DOHH2 (cell line): ENCODE measurements at regions not wholly inside any gene's neighbourhood (a gene's known extent, or its start where the extent isn't known, plus 50 kb on each side); places are given as distances from the start of the nearest gene placed in this dataset.

Experiments
- H3F3A ChIP-seq: fragments of 200-600 bp; sonication (generic), shearing (Covaris generic); 2 replicates; pipeline ENCODE4 v1.6.0; 2016; ENCODE audit warnings: antibody characterized with exemption, mild to moderate bottlenecking; ENCODE audit not compliant: control insufficient read depth, insufficient read depth
- H3K27ac ChIP-seq: fragments of 200-600 bp; sonication (generic); 2 replicates; pipeline ENCODE4 v1.5.1; 2014; ENCODE audit warnings: low read depth, mild to moderate bottlenecking, low read length, moderate library complexity
- H3K27me3 ChIP-seq: fragments of 200-600 bp; sonication (generic); 2 replicates; pipeline ENCODE4 v1.6.1; 2014; ENCODE audit warnings: mild to moderate bottlenecking, low read length, mixed read lengths; ENCODE audit not compliant: control insufficient read depth
- H3K36me3 ChIP-seq: fragments of 200-600 bp; sonication (generic); 2 replicates; pipeline ENCODE4 v1.6.1; 2014; ENCODE audit warnings: mild to moderate bottlenecking, low read length, moderate library complexity, mixed read lengths; ENCODE audit not compliant: control insufficient read depth
- H3K4me1 ChIP-seq: fragments of 200-600 bp; sonication (generic); 2 replicates; pipeline ENCODE4 v1.6.1; 2014; ENCODE audit warnings: mild to moderate bottlenecking, low read length, mixed read lengths; ENCODE audit not compliant: control insufficient read depth
- H3K4me2 ChIP-seq: fragments of 200-600 bp; sonication (generic); 2 replicates; pipeline ENCODE4 v1.6.0; 2014; ENCODE audit warnings: mild to moderate bottlenecking, low read length, moderate library complexity
- H3K4me3 ChIP-seq: fragments of 200-600 bp; sonication (generic); 2 replicates; pipeline ENCODE4 v1.5.1; 2014; ENCODE audit warnings: mild to moderate bottlenecking, low read length, mixed read lengths
- H3K79me2 ChIP-seq: fragments of 200-600 bp; sonication (generic); 2 replicates; pipeline ENCODE4 v1.6.1; 2014; ENCODE audit warnings: mild to moderate bottlenecking, low read length, mixed read lengths; ENCODE audit not compliant: control insufficient read depth
- H3K9me2 ChIP-seq: fragments of 200-600 bp; sonication (generic); replicated peaks from 2 replicates; pipeline ENCODE4 v1.6.1; 2014; ENCODE audit warnings: mild to moderate bottlenecking, low read length, mixed read lengths; ENCODE audit not compliant: control insufficient read depth
- H3K9me3 ChIP-seq: fragments of 200-600 bp; sonication (generic); 2 replicates; pipeline ENCODE4 v1.6.1; 2014; ENCODE audit warnings: antibody characterized with exemption, low read length, mixed read lengths; ENCODE audit not compliant: control insufficient read depth, insufficient read depth
- H4K20me1 ChIP-seq: fragments of 200-600 bp; sonication (generic); 2 replicates; pipeline ENCODE4 v1.6.0; 2014; ENCODE audit warnings: low read depth, mild to moderate bottlenecking, antibody characterized with exemption, low read length, moderate library complexity; ENCODE audit not compliant: control insufficient read depth, insufficient read depth
- CTCF ChIP-seq: fragments of 200-600 bp; sonication (generic); IDR thresholded peaks from one replicate; pipeline ENCODE4 v1.5.1; 2014; ENCODE audit warnings: antibody characterized with exemption, mild to moderate bottlenecking, low read depth, low read length; ENCODE audit not compliant: poor library complexity, severe bottlenecking
- EZH2phosphoT487 ChIP-seq: fragments of 200-600 bp; sonication (generic); IDR thresholded peaks from 2 replicates; pipeline ENCODE4 v1.6.1; 2017; ENCODE audit warnings: borderline replicate concordance, mild to moderate bottlenecking, antibody characterized with exemption, low read length, moderate library complexity, mixed read lengths

DNA sequence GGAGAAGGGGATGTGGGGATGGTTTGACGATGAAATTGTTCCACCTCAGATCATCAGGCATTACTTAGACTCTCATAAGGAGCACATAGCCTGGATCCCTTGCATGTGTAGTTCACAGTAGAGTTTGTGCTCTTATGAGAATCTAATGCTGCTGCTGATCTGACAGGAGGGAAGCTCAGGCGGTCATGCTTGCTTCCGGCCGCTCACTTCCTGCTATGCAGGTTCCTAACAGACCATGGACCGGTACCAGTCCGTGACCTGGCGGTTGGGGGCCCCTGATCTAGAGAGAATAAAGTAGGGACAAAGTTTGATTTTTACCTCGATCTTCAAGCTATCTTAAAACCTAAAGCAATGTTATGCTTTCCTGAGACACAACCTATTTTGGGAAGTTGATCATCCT is 373.8 kb upstream of the ARGLU1 start:
- peak overlapping the region; percentile 44 for H3K4me3 ChIP-seq
- H3K36me3 ChIP-seq = no peaks in the 10 kb centered on the region
- H3K4me2 ChIP-seq = peak overlapping the region; percentile 51
- no peaks in the 10 kb centered on the region for H4K20me1 ChIP-seq
- no peaks in the 10 kb centered on the region for H3K27me3 ChIP-seq
- H3K4me1 ChIP-seq = peaks cover 32% of the 10 kb centered on the region
- H3K79me2 ChIP-seq = no peaks in the 10 kb centered on the region
- no peaks in the 10 kb centered on the region for H3F3A ChIP-seq
- H3K9me3 ChIP-seq = no peaks in the 10 kb centered on the region
- no peak for TF ChIP-seq CTCF
- no peak for TF ChIP-seq EZH2phosphoT487
- H3K27ac ChIP-seq = peak overlapping the region; percentile 64
- no peaks in the 10 kb centered on the region for H3K9me2 ChIP-seq

DNA sequence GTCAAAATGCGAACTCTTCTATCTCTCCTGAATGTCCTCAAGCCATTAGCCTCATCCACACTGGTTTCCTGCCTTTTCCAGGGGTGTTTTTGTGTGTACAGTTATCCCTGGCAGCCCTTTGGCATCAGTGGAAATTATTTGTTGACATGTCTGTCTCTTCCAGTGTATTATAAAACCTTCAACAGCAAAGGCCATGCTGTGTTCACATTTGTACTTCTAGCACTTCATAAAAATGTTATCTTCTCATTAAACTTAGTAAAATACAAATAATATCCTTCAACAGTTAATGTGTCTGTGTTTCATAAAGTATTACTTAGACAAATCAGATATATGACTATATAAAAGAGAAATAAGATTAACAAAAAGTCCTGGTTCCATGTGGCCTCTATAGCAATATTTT is 359.5 kb upstream of the ARGLU1 start:
- H3K4me2 ChIP-seq = no peak overlapping the region
- H3K4me1 ChIP-seq = peaks cover 12% of the 10 kb centered on the region
- H3K36me3 ChIP-seq = no peaks in the 10 kb centered on the region
- H4K20me1 ChIP-seq = no peaks in the 10 kb centered on the region
- TF ChIP-seq EZH2phosphoT487 (no peak), CTCF (no peak)
- H3K9me2 ChIP-seq = no peaks in the 10 kb centered on the region
- H3K4me3 ChIP-seq = no peak overlapping the region
- no peaks in the 10 kb centered on the region for H3K79me2 ChIP-seq
- H3K27me3 ChIP-seq = no peaks in the 10 kb centered on the region
- no peaks in the 10 kb centered on the region for H3F3A ChIP-seq
- no peak overlapping the region for H3K27ac ChIP-seq
- no peaks in the 10 kb centered on the region for H3K9me3 ChIP-seq

GRCh38 chr13:106922384-106922783 is 354.4 kb upstream of the ARGLU1 start:
- H3K27me3 ChIP-seq = no peaks in the 10 kb centered on the region
- no peak overlapping the region for H3K4me2 ChIP-seq
- peaks cover 56% of the 10 kb centered on the region for H3K4me1 ChIP-seq
- H3K27ac ChIP-seq = no peak overlapping the region
- H3K36me3 ChIP-seq = no peaks in the 10 kb centered on the region
- H4K20me1 ChIP-seq = no peaks in the 10 kb centered on the region
- no peak overlapping the region for H3K4me3 ChIP-seq
- no peaks in the 10 kb centered on the region for H3K9me2 ChIP-seq
- no peaks in the 10 kb centered on the region for H3K79me2 ChIP-seq
- H3K9me3 ChIP-seq = no peaks in the 10 kb centered on the region
- TF ChIP-seq EZH2phosphoT487 (no peak), CTCF (no peak)
- H3F3A ChIP-seq = peaks cover 32% of the 10 kb centered on the region

GRCh38 chr13:106919638-106920037 is 351.7 kb upstream of the ARGLU1 start:
- Histone ChIP-seq H3K27ac (peak overlapping the region; percentile 97), H3K27me3 (no peaks in the 10 kb centered on the region), H3K36me3 (no peaks in the 10 kb centered on the region), H3K4me1 (peaks cover 50% of the 10 kb centered on the region), H3K9me2 (no peaks in the 10 kb centered on the region), H4K20me1 (no peaks in the 10 kb centered on the region), H3K4me2 (peak overlapping the region; percentile 96), H3K9me3 (no peaks in the 10 kb centered on the region), H3F3A (peaks cover 32% of the 10 kb centered on the region), H3K4me3 (peak overlapping the region; percentile 82), H3K79me2 (no peaks in the 10 kb centered on the region)
- TF ChIP-seq EZH2phosphoT487 (no peak), CTCF (no peak)
